K562 (cell line): ENCODE measurements at regions not wholly inside any gene's neighbourhood (a gene's known extent, or its start where the extent isn't known, plus 50 kb on each side); places are given as distances from the start of the nearest gene placed in this dataset.

Source experiments
- ATAC-seq: fragments of 200-7000 bp; cut with Tn5 transposase; 3 replicates; pipeline ENCODE4 v1.9.1; 2020; ENCODE audit warnings: moderate library complexity
- BruUV-seq: library from RNA; stranded (reverse); fragments of 400-500 nt; replicated peaks from 2 replicates; lab custom pipeline; 2021; lab: Mats Ljungman, UMichigan
- CTCF ChIA-PET: fragments of 300-600 bp; formaldehyde crosslinking; extraction: SDS; loops from one replicate; lab custom pipeline; 2021; ENCODE audit warnings: low intra/inter-chr PET ratio; lab: Yijun Ruan, JAX
- POLR2A ChIA-PET: fragments of 300-600, 350-650 bp; sonication (Branson Sonifier 250); formaldehyde crosslinking; extraction: SDS; loops from one replicate; lab custom pipeline; 2021; ENCODE audit warnings: antibody characterized with exemption, inconsistent platforms; lab: Yijun Ruan, JAX
- DNase-seq, 4 experiments: peaks; one replicate each; pipeline versions ENCODE4 v3.0.0 to v3.0.0-alpha.2; 2011 to 2018; ENCODE audit warnings: low spot score in 3 of 4, mixed read lengths in 3 of 4; ENCODE audit errors: extremely low read depth in 1 of 4
- FAIRE-seq: peaks from 2 replicates; lab custom pipeline; 2011; peaks lifted over from hg19 to GRCh38; lab: Jason Lieb, UNC
- H2AFZ ChIP-seq: 2 replicates; pipeline ENCODE4 v1.6.0; 2011; ENCODE audit warnings: low read depth, low read length, control low read depth, inconsistent platforms
- H3K27ac ChIP-seq: fragments of 200-600 bp; 3 replicates; pipeline ENCODE4 v1.8.0; 2011; ENCODE audit warnings: low read depth, mild to moderate bottlenecking, control low read depth, inconsistent platforms, low read length, moderate library complexity, mixed read lengths; ENCODE audit errors: extremely low read depth
- H3K27me3 ChIP-seq, 2 experiments: fragments of 300-600 bp in 1 of 2; 2 replicates in 1 of 2; 3 replicates in 1 of 2; pipeline versions ENCODE4 v1.6.0 to v1.8.0; 2011; ENCODE audit warnings: inconsistent platforms in 2 of 2, low read length in 2 of 2, mild to moderate bottlenecking in 1 of 2, mixed read lengths in 1 of 2, moderate library complexity in 1 of 2; ENCODE audit not compliant: control insufficient read depth in 2 of 2, insufficient read depth in 2 of 2
- H3K36me3 ChIP-seq: fragments of 300-600 bp; 3 replicates; pipeline ENCODE4 v1.8.0; 2011; ENCODE audit warnings: mild to moderate bottlenecking, low read length, inconsistent platforms; ENCODE audit not compliant: control insufficient read depth, insufficient read depth
- H3K4me1 ChIP-seq, 2 experiments: fragments of 200-600 bp in 1 of 2; replicated peaks in 1 of 2; 2 replicates in 1 of 2; 3 replicates in 1 of 2; pipeline versions ENCODE4 v1.5.1 to v1.8.0; 2011; ENCODE audit warnings: inconsistent platforms in 2 of 2, low read length in 2 of 2, mild to moderate bottlenecking in 1 of 2, mixed read lengths in 1 of 2, moderate library complexity in 1 of 2; ENCODE audit not compliant: control insufficient read depth in 2 of 2, insufficient read depth in 2 of 2
- H3K4me2 ChIP-seq: 2 replicates; pipeline ENCODE4 v1.6.1; 2011; ENCODE audit warnings: low read length, control low read depth, inconsistent platforms, mixed read lengths; ENCODE audit not compliant: insufficient read depth
- H3K4me3 ChIP-seq: fragments of 200-600 bp; sonication (generic), shearing (Covaris generic); 2 replicates; pipeline ENCODE4 v1.5.1; 2016; ENCODE audit warnings: control low read depth, inconsistent platforms
- H3K79me2 ChIP-seq: fragments of 200-600 bp; 3 replicates; pipeline ENCODE4 v1.8.0; 2011; ENCODE audit warnings: low read length, inconsistent platforms; ENCODE audit not compliant: control insufficient read depth, insufficient read depth
- H3K9ac ChIP-seq, 2 experiments: 2 replicates each; pipeline versions ENCODE4 v1.6.0 to v1.6.1; 2011; ENCODE audit warnings: low read depth in 2 of 2, low read length in 2 of 2, control low read depth in 1 of 2, inconsistent platforms in 1 of 2, mild to moderate bottlenecking in 1 of 2, mixed read lengths in 1 of 2; ENCODE audit not compliant: insufficient read depth in 1 of 2
- H3K9me1 ChIP-seq: one replicate; pipeline ENCODE4 v1.6.0; 2011; ENCODE audit warnings: inconsistent platforms, mild to moderate bottlenecking, low read length, moderate library complexity; ENCODE audit not compliant: control insufficient read depth, insufficient read depth
- H3K9me3 ChIP-seq: replicated peaks from 2 replicates; pipeline ENCODE4 v1.5.1; 2011; ENCODE audit warnings: low read depth, low read length, inconsistent platforms; ENCODE audit not compliant: control insufficient read depth, insufficient read depth
- H4K20me1 ChIP-seq: replicated peaks from 2 replicates; pipeline ENCODE4 v1.6.1; 2011; ENCODE audit warnings: low read length, inconsistent platforms, mixed read lengths; ENCODE audit not compliant: control insufficient read depth, insufficient read depth
- ATF6 ChIP-seq: sonication (generic); formaldehyde crosslinking; IDR thresholded peaks from 2 replicates; pipeline ENCODE4 v1.4.0; 2020; ENCODE audit warnings: mild to moderate bottlenecking, missing genetic modification reagents
- MEIS2 ChIP-seq: fragments of 450-650 bp; IDR thresholded peaks from 2 replicates; pipeline ENCODE4 v1.6.1; 2014; ENCODE audit warnings: mild to moderate bottlenecking; ENCODE audit not compliant: partially characterized antibody
- PBX2 ChIP-seq, 2 experiments: IDR thresholded peaks in 1 of 2; conservative IDR thresholded peaks in 1 of 2; 2 replicates each; pipeline ENCODE4 v1.6.1; 2016; ENCODE audit warnings: low read depth in 2 of 2, mild to moderate bottlenecking in 1 of 2, missing compliant biosample characterization in 1 of 2, missing genetic modification characterization in 1 of 2, moderate library complexity in 1 of 2
- WGBS: fragments of 100-300 bp; shearing (Covaris generic); methylation state at CpG from one replicate; pipeline ENCODE4 v1.1.6; 2016; ENCODE audit warnings: low coverage, mixed read lengths; ENCODE audit not compliant: insufficient coverage; ENCODE audit errors: missing lambda C conversion rate; 5-methylcytosine and 5-hydroxymethylcytosine counted together
- in situ Hi-C: fragments of 300-500 bp; cut with MboI; formaldehyde crosslinking; loops from 4 replicates; pipeline ENCODE4 v1.15.0; 2018; ENCODE audit warnings: inconsistent platforms, mixed read lengths
- intact Hi-C: fragments of 100-400 bp; cut with micrococcal nuclease; formaldehyde crosslinking; loops from 2 replicates; pipeline ENCODE4 v1.14.2; 2022

- no peak for DNase-seq
- Histone ChIP-seq H3K27ac (no peak overlapping the region), H3K4me2 (no peak overlapping the region), H3K9ac (no peak overlapping the region), H3K4me1 (no peaks in the 10 kb centered on the region), H3K9me3 (no peaks in the 10 kb centered on the region), H3K4me3 (no peak overlapping the region), H2AFZ (no peak overlapping the region), H4K20me1 (no peaks in the 10 kb centered on the region), H3K9me1 (no peaks in the 10 kb centered on the region), H3K79me2 (no peaks in the 10 kb centered on the region), H3K27me3 (peaks cover 11 to 18% of the 10 kb centered on the region in 2 experiments; a peak in 4 of 5 replicates), H3K36me3 (no peaks in the 10 kb centered on the region)
- in situ Hi-C loops, result no loop called here
- BruUV-seq, result no TSS peak
- WGBS, result 7% methylated on average over 5 of the region's 5 CpGs
- ChIA-PET CTCF (no interaction called here), POLR2A (no interaction called here)
- intact Hi-C loops, result no loop called here
- no peak for FAIRE-seq
- TF ChIP-seq ATF6 (CRISPR knock-in tag) (no peak), PBX2 (CRISPR knock-in tag; IDR thresholded peaks at IDR 0.05; ENCODE audit: low read depth) (no peak), PBX2 (tag; conservative IDR thresholded peaks at IDR 0.05; ENCODE audit: low read depth) (peak; percentile 89), MEIS2 (peak; percentile 37)
- no peak for ATAC-seq
Observed at GRCh38 chr15:62748196-62748595, 294.4 kb upstream of the TPM1 start.
